Stomach smooth muscle (tissue), 2 donors: ENCODE measurements at regions not wholly inside any gene's neighbourhood (a gene's known extent, or its start where the extent isn't known, plus 50 kb on each side); places are given as distances from the start of the nearest gene placed in this dataset.

Experiments
- H3K27ac ChIP-seq: one replicate; pipeline ENCODE4 v1.7.0; 2013; ENCODE audit warnings: mild to moderate bottlenecking, low read length, inconsistent platforms
- H3K27me3 ChIP-seq, 2 donors: one replicate each; pipeline ENCODE4 v1.7.0; 2013; ENCODE audit warnings: low read length in 2 of 2; ENCODE audit not compliant: insufficient read depth in 2 of 2, control insufficient read depth in 1 of 2
- H3K36me3 ChIP-seq, 2 donors: one replicate each; pipeline ENCODE4 v1.7.0; 2013; ENCODE audit warnings: low read length in 2 of 2; ENCODE audit not compliant: control insufficient read depth in 2 of 2, insufficient read depth in 2 of 2
- H3K4me1 ChIP-seq: one replicate; pipeline ENCODE4 v1.7.0; 2013; ENCODE audit warnings: low read length; ENCODE audit not compliant: control insufficient read depth, insufficient read depth
- H3K4me3 ChIP-seq, 2 donors: one replicate each; pipeline ENCODE4 v1.7.0; 2013; ENCODE audit warnings: low read length in 2 of 2
- H3K9ac ChIP-seq, 2 donors: one replicate each; pipeline ENCODE4 v1.7.0; 2013; ENCODE audit warnings: low read length in 2 of 2, mild to moderate bottlenecking in 1 of 2
- H3K9me3 ChIP-seq, 2 donors: one replicate each; pipeline ENCODE4 v1.7.0; 2013; ENCODE audit warnings: low read length in 2 of 2; ENCODE audit not compliant: control insufficient read depth in 2 of 2
- donor health status: healthy.
- donor health status: Pancreatic carcinoma.

DNA sequence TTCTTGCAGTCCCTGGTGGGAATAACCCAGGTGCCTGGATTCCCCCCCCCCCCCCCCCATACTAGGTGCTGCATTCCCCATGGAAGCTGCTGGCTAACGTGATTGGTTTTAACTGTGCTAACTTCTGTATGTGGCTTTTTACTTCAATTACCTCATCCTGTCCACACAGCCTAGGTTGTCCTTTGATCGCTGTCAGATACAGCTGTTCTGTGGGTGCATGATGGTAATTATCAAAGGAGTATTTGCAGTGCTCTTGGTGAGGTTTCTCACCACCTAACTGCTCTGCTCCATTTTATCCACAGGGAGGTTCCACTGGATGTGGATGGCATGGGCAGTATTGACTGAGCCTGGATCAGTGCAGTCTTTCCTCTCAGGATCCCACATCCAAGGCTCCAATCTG lies 93.0 kb downstream of the ZNF518B start:
- Histone ChIP-seq H3K27me3 (peaks cover 0 to 2% of the 10 kb centered on the region in 2 donors), H3K4me3 (no peak overlapping the region), H3K27ac (no peak overlapping the region), H3K36me3 (no peaks in the 10 kb centered on the region), H3K9me3 (no peaks in the 10 kb centered on the region), H3K4me1 (no peaks in the 10 kb centered on the region), H3K9ac (no peak overlapping the region)

DNA sequence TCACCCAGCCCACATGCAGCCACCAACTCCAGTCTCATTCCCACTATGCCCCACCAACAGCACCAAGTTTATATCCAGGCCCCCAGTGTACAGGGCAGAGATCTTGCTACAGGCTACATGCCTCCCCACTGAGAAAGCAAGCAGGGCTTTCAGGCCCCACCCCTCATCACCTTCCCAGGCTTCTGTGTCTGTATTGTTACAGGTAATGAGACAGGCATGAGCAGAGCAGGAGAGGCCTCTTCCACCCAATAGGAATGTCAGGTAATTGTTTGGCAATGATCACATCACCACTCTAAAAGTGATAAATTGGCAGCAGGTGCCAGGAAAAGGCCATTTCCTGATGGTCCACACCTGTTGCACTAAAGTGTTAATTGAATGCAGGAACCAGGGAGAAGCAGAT lies 102.5 kb downstream of the ZNF518B start:
- H3K4me1 ChIP-seq: no peaks in the 10 kb centered on the region
- no peak overlapping the region for H3K27ac ChIP-seq
- no peaks in the 10 kb centered on the region for H3K36me3 ChIP-seq
- H3K4me3 ChIP-seq: no peak overlapping the region
- peaks cover 0 to 3% of the 10 kb centered on the region in 2 donors for H3K9me3 ChIP-seq
- no peak overlapping the region for H3K9ac ChIP-seq
- H3K27me3 ChIP-seq: peaks cover 2 to 3% of the 10 kb centered on the region in 2 donors

DNA sequence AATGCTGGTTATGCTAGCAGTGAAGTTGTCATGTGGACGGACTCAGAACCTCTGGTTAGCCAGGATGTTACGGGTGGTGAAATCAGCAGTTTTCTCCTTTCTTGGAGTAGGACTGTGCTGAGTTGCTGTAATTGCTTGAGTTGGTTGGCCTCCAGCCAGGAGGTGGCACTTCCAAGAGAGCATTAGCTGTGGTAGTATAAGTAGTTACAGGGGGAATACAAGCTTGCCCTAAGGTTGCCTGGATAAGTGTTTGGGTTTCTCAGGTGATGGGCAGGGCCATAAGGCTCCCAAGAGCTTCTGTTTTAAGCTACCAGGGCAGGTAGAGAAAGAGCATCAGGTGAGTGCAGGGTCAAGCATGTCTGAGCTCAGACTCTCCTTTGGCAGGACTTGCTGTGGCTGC lies 103.0 kb downstream of the ZNF518B start:
- H3K4me3 ChIP-seq: no peak overlapping the region
- H3K27ac ChIP-seq: no peak overlapping the region
- H3K9me3 ChIP-seq: peaks cover 0 to 3% of the 10 kb centered on the region in 2 donors
- H3K9ac ChIP-seq: no peak overlapping the region
- no peaks in the 10 kb centered on the region for H3K4me1 ChIP-seq
- peaks cover 2 to 3% of the 10 kb centered on the region in 2 donors for H3K27me3 ChIP-seq
- no peaks in the 10 kb centered on the region for H3K36me3 ChIP-seq

GRCh38 chr4:10353110-10353509 lies 104.1 kb downstream of the ZNF518B start:
- Histone ChIP-seq H3K27ac (no peak overlapping the region), H3K36me3 (no peaks in the 10 kb centered on the region), H3K27me3 (peaks cover 2 to 3% of the 10 kb centered on the region in 2 donors), H3K4me1 (no peaks in the 10 kb centered on the region), H3K4me3 (no peak overlapping the region), H3K9me3 (peaks cover 0 to 3% of the 10 kb centered on the region in 2 donors), H3K9ac (no peak overlapping the region)

DNA sequence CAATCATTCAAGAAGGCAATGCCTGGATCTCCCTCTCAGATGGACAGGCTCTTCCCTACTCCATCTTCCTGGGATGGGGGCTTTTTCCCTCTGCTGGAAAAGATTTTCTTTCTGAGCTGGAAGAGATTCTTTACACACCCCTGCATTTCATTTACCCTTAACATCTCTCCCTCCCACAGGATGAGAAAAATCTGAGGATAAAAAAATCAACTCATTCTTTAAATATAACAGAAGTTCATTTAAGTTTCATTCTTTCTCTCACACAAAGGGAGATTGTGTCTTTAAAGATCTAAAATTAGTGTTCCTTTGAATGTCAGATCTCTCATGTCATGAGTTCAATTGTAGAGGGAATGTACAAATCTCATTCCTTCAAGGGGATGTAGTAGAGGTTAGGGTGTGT lies 109.0 kb downstream of the ZNF518B start:
- Histone ChIP-seq H3K36me3 (no peaks in the 10 kb centered on the region), H3K9me3 (no peaks in the 10 kb centered on the region), H3K4me3 (no peak overlapping the region), H3K27me3 (peaks cover 0 to 3% of the 10 kb centered on the region in 2 donors), H3K27ac (no peak overlapping the region), H3K9ac (no peak overlapping the region), H3K4me1 (no peaks in the 10 kb centered on the region)

DNA sequence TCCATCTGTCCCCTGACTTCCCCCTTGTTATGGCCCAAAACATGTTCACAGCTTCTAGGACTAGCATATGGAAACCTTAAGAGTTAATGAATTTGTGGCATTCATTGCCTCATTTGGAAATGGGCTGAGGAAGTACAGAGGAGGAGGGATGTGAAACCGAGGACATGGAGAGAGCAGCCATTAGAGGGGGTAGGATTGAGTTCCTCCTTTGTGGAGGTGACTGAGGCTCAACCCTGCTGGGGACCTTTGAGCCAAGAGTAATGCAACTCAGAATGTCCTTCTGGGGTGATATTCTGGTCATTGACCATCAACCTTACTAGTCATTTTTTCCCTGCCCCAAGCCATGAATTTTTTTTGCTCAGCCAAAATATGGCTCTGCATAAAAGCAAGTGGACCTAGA lies 109.4 kb downstream of the ZNF518B start:
- Histone ChIP-seq H3K27me3 (peaks cover 0 to 3% of the 10 kb centered on the region in 2 donors), H3K4me1 (no peaks in the 10 kb centered on the region)

DNA sequence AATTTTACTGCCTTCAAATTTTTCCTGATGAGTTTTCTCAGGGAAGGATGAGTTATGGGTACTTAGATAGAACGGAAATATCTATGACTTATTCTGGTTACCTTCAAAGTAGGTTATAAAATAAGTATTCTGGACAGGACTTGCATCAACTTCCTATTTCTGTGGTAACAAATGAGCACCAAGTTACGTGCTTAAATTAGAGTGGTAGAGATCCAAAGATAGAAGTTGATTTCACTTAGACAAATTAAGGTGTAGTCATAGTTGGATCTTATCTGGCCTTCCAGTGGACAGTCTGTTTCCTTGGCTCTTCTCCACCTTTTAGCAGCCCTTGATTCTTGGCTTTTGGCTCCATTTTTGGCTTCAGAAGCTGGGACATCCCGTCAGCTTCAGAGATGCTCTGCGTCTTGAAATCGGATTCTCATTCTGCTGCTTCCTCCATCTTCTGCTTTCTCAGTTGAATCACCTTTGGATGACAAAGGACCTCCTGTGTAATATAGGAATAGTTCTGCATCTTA lies 109.9 kb downstream of the ZNF518B start:
- peaks cover 0 to 3% of the 10 kb centered on the region in 2 donors for H3K27me3 ChIP-seq
- no peaks in the 10 kb centered on the region for H3K9me3 ChIP-seq
- no peak overlapping the region for H3K9ac ChIP-seq
- H3K36me3 ChIP-seq: no peaks in the 10 kb centered on the region
- H3K4me3 ChIP-seq: no peak overlapping the region
- H3K4me1 ChIP-seq: no peaks in the 10 kb centered on the region
- no peak overlapping the region for H3K27ac ChIP-seq

More for the DNA sequence above, 109.4 kb downstream of the ZNF518B start:
- Histone ChIP-seq H3K9ac (no peak overlapping the region), H3K36me3 (no peaks in the 10 kb centered on the region), H3K9me3 (no peaks in the 10 kb centered on the region), H3K4me3 (no peak overlapping the region), H3K27ac (no peak overlapping the region)

DNA sequence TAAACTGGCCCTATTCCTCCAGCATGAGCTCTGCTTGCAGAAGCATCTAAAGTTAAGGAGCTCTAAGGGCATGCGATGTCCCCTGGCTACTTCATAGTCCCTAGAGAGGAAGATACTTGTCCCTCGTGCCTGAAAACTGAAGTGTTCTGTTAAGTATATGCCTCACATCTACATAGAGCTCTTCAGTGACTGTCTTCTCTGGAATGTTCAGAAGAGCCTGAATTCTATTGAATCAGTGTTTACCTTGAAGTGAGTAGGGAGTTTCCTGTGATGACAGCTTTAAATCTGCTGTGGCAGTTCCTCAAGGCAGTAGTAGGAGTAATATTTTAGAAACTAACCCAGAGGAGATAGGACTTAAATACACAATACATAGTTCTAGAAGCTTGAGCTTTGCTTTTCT lies 111.2 kb downstream of the ZNF518B start:
- no peaks in the 10 kb centered on the region for H3K4me1 ChIP-seq
- H3K27ac ChIP-seq: no peak overlapping the region
- no peaks in the 10 kb centered on the region for H3K9me3 ChIP-seq
- H3K4me3 ChIP-seq: no peak overlapping the region
- no peak overlapping the region for H3K9ac ChIP-seq
- no peaks in the 10 kb centered on the region for H3K36me3 ChIP-seq
- peaks cover 0 to 3% of the 10 kb centered on the region in 2 donors for H3K27me3 ChIP-seq

DNA sequence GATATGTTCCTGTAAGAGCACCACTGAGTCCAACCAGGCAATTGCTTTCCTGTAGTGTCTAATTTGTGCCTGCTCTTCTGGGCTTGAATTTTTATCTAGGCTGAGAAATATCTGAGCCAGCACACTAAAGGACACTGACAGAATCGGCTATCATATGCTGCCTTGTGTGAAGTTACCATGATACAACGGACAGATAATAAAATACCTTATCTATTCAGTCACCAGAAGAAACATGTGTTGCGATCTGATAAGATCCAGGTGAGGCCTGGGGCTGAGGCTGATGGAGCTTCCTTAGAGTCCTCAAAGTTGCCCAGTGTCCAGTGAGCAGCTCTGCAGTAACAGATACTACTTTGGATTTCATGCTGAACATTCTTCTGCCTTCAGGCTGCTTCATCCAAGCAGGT lies 111.8 kb downstream of the ZNF518B start:
- no peak overlapping the region for H3K9ac ChIP-seq
- H3K4me1 ChIP-seq: no peaks in the 10 kb centered on the region
- no peaks in the 10 kb centered on the region for H3K9me3 ChIP-seq
- H3K4me3 ChIP-seq: no peak overlapping the region
- no peak overlapping the region for H3K27ac ChIP-seq
- H3K27me3 ChIP-seq: peaks cover 0 to 3% of the 10 kb centered on the region in 2 donors
- no peaks in the 10 kb centered on the region for H3K36me3 ChIP-seq

- Histone ChIP-seq H3K27me3 (peaks cover 0 to 1% of the 10 kb centered on the region in 2 donors), H3K27ac (no peak overlapping the region), H3K4me1 (no peaks in the 10 kb centered on the region), H3K4me3 (no peak overlapping the region), H3K9me3 (no peaks in the 10 kb centered on the region), H3K9ac (no peak overlapping the region), H3K36me3 (no peaks in the 10 kb centered on the region)
Observed at GRCh38 chr4:10344824-10345223, 112.4 kb downstream of the ZNF518B start.

GRCh38 chr4:10343656-10344055 lies 113.6 kb downstream of the ZNF518B start:
- H3K4me3 ChIP-seq: no peak overlapping the region
- no peaks in the 10 kb centered on the region for H3K36me3 ChIP-seq
- H3K27ac ChIP-seq: no peak overlapping the region
- no peaks in the 10 kb centered on the region for H3K9me3 ChIP-seq
- H3K9ac ChIP-seq: no peak overlapping the region
- no peaks in the 10 kb centered on the region for H3K27me3 ChIP-seq
- no peaks in the 10 kb centered on the region for H3K4me1 ChIP-seq
